Activated CD8-positive, alpha-beta T cell treated with anti-CD3 and anti-CD28 coated beads for 36 hours (primary cell): ENCODE measurements at regions not wholly inside any gene's neighbourhood (a gene's known extent, or its start where the extent isn't known, plus 50 kb on each side); places are given as distances from the start of the nearest gene placed in this dataset.
"Not testable (repeated sequence)": the region's sequence is repeated elsewhere in the genome, so short reads cannot be mapped to it uniquely, and the experiment has no call there.

Source experiments
- ATAC-seq: fragments of 200-7000 bp; cut with Tn5 transposase; one replicate; pipeline ENCODE4 v1.10.0; 2021; ENCODE audit warnings: mild to moderate bottlenecking, moderate library complexity
- CTCF ChIA-PET: fragments of 350-600 bp; sonication (Branson Sonifier 250); formaldehyde crosslinking; loops from one replicate; lab custom pipeline; 2021; ENCODE audit warnings: antibody characterized with exemption; lab: Charles Lee
- POLR2A ChIA-PET: fragments of 350-600 bp; sonication (Branson Sonifier 250); formaldehyde crosslinking; loops from one replicate; lab custom pipeline; 2021; ENCODE audit warnings: antibody characterized with exemption; lab: Charles Lee
- DNase-seq: peaks from one replicate; pipeline ENCODE4 v3.0.0-alpha.2; 2020
- H3K27ac Mint-ChIP-seq: one replicate; pipeline ENCODE4 v1.8.0; 2021; ENCODE audit warnings: mild to moderate bottlenecking, mixed read lengths
- H3K27me3 Mint-ChIP-seq: one replicate; pipeline ENCODE4 v1.8.0; 2021; ENCODE audit warnings: mixed read lengths
- H3K36me3 Mint-ChIP-seq: one replicate; pipeline ENCODE4 v1.8.0; 2021; ENCODE audit warnings: low read depth, mixed read lengths
- H3K4me1 Mint-ChIP-seq: one replicate; pipeline ENCODE4 v1.8.0; 2021; ENCODE audit warnings: low read depth, mixed read lengths
- H3K4me3 Mint-ChIP-seq: one replicate; pipeline ENCODE4 v1.8.0; 2021; ENCODE audit warnings: mild to moderate bottlenecking, moderate library complexity, mixed read lengths
- H3K9me3 Mint-ChIP-seq: one replicate; pipeline ENCODE4 v1.8.0; 2021; ENCODE audit warnings: mixed read lengths
- intact Hi-C: fragments of 100-400 bp; cut with micrococcal nuclease; formaldehyde crosslinking; loops from one replicate; pipeline ENCODE4 v1.10.0; 2022
- TF ChIP-seq, protein P1 (sequence below): fragments of 200-600 bp; IDR thresholded peaks from one replicate; pipeline ENCODE4 v1.8.0; 2022; ENCODE audit warnings: antibody characterized with exemption, mild to moderate bottlenecking

DNA sequence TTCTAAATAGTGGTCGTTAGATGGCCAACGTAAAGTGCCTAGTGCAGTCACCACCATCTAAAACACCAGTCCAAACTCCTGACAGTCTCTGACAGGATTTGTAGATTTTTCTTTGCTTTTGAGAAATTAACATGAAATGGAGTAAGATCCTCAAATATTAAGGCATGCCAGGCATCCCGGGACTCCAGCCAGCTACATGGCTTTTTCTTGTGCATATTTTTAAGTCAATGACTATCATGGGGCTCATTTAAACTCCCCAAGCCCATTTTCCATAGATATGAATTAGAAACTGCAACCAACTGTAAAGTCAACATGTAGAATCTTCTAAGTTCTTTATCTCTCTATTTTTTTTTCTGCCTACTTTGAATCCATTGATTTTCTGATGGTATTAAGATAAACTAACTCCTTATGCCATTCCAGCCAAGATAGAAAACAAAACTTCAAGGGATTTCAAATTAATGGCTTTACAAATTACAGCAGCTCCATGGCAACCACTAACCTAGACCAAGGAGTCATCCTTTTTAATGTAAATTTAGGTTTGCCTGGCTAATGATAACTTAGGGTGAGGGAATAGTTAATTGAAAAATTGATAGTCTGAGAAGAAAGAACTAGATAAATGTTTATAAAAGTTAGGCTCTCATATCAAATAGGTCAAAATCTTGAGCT, 764.1 kb upstream of the NXPH2 start:
- no peak overlapping the region for H3K4me3 Mint-ChIP-seq
- H3K36me3 Mint-ChIP-seq, result no peaks in the 10 kb centered on the region
- CTCF ChIA-PET, result no interaction called here
- H3K27me3 Mint-ChIP-seq, result no peaks in the 10 kb centered on the region
- no peak for ATAC-seq
- H3K27ac Mint-ChIP-seq, result no peak overlapping the region
- DNase-seq, result no peak
- TF ChIP-seq, protein P1, sequence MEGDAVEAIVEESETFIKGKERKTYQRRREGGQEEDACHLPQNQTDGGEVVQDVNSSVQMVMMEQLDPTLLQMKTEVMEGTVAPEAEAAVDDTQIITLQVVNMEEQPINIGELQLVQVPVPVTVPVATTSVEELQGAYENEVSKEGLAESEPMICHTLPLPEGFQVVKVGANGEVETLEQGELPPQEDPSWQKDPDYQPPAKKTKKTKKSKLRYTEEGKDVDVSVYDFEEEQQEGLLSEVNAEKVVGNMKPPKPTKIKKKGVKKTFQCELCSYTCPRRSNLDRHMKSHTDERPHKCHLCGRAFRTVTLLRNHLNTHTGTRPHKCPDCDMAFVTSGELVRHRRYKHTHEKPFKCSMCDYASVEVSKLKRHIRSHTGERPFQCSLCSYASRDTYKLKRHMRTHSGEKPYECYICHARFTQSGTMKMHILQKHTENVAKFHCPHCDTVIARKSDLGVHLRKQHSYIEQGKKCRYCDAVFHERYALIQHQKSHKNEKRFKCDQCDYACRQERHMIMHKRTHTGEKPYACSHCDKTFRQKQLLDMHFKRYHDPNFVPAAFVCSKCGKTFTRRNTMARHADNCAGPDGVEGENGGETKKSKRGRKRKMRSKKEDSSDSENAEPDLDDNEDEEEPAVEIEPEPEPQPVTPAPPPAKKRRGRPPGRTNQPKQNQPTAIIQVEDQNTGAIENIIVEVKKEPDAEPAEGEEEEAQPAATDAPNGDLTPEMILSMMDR, result no peak
- intact Hi-C loops, result no loop called here
- peaks cover 14% of the 10 kb centered on the region for H3K9me3 Mint-ChIP-seq
- H3K4me1 Mint-ChIP-seq, result no peaks in the 10 kb centered on the region
- POLR2A ChIA-PET, result no interaction called here

DNA sequence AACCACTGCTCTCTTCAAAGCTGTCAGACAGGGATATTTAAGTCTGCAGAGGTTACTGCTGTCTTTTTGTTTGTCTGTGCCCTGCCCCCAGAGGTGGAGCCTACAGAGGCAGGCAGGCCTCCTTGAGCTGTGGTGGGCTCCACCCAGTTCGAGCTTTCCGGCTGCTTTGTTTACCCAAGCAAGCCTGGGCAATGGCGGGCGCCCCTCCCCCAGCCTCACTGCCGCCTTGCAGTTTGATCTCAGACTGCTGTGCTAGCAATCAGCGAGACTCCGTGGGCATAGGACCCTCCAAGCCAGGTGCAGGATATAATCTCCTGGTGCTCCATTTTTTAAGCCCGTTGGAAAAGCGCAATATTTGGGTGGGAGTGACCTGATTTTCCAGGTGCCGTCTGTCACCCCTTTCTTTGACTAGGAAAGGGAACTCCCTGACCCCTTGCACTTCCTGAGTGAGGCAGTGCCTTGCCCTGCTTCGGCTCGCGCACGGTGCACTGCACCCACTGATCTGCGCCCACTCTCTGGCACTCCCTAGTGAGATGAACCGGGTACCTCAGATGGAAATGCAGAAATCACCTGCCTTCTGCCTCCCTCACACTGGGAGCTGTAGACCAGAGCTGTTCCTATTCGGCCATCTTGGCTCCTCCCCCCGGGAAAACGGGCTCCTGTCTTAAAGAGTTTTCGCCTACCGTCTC, 758.3 kb upstream of the NXPH2 start:
- H3K36me3 Mint-ChIP-seq, DNase-seq, H3K9me3 Mint-ChIP-seq, H3K4me1 Mint-ChIP-seq, ATAC-seq, intact Hi-C loops, POLR2A ChIA-PET, H3K27ac Mint-ChIP-seq, H3K4me3 Mint-ChIP-seq, H3K27me3 Mint-ChIP-seq, CTCF ChIA-PET: not testable (repeated sequence)

DNA sequence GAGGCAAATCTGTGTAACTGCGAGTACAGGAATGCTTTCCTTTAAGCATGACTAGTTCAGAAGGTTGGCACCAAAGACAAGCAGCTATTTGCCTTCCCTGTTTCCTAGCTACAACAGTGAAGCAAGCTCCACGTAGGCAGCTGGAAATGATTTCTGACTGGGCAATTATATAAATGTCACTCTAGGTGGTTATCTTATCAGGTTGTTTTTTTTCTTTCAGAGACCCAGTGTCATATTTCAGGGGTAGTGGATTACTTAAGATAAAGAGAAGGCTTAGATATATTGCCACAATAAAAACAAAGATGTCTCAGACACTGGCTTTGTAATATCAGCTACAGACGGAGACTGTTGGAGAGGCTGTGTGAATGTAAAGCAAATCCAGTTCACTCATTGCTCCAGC, 748.9 kb upstream of the NXPH2 start:
- Mint-ChIP-seq H3K36me3 (no peaks in the 10 kb centered on the region), H3K4me3 (no peak overlapping the region), H3K9me3 (peaks cover 11% of the 10 kb centered on the region), H3K27me3 (no peaks in the 10 kb centered on the region), H3K4me1 (no peaks in the 10 kb centered on the region), H3K27ac (no peak overlapping the region)
- TF ChIP-seq, protein P1, result no peak
- intact Hi-C loops, result no loop called here
- ATAC-seq, result no peak
- CTCF ChIA-PET, result no interaction called here
- POLR2A ChIA-PET, result no interaction called here
- DNase-seq, result no peak

DNA sequence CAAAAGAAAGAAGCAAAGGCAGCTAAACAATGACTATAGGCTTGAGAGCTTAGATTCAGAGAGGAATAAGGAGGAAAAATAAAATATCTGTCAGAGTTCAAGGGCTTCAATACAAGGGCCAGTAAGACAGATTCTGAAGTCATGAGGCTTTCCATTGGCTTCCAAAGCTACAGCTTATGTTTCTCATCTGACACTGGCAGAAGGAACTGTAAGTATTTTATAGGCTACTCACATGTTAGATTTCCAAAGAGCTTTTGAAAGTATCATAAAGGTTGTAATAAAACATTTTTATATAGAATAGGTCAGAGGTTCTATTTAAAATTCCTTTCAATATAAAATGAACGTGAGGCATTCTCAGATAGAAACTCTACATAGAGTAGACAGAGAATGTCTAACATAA, 746.6 kb upstream of the NXPH2 start:
- ChIA-PET POLR2A (no interaction called here), CTCF (no interaction called here)
- Mint-ChIP-seq H3K4me3 (no peak overlapping the region), H3K9me3 (peaks cover 13% of the 10 kb centered on the region), H3K27ac (no peak overlapping the region), H3K4me1 (no peaks in the 10 kb centered on the region), H3K27me3 (no peaks in the 10 kb centered on the region), H3K36me3 (no peaks in the 10 kb centered on the region)
- intact Hi-C loops, result no loop called here
- ATAC-seq (no peak), DNase-seq (no peak)
- TF ChIP-seq, protein P1, result no peak

DNA sequence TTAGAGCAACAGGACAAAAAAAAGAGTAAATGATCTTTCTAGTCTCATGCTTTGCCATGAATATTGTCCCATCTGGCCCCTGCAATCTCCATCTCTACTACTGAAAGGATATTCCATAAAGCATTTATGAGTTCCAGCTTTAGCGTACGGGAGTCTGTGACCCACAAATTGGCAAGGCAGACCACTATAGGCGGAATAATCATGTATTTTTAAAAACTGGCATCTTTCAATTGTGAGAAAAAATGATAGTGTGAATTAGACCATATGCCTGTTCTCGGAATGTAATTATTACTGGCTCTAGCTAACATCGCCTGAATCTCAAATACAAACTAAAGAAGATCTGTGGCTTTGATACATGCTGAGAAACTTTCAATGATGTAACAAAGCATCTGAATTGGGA, 738.1 kb upstream of the NXPH2 start:
- DNase-seq (no peak), ATAC-seq (no peak)
- Mint-ChIP-seq H3K27ac (no peak overlapping the region), H3K4me3 (no peak overlapping the region), H3K4me1 (no peaks in the 10 kb centered on the region), H3K9me3 (peaks cover 13% of the 10 kb centered on the region), H3K27me3 (no peaks in the 10 kb centered on the region), H3K36me3 (no peaks in the 10 kb centered on the region)
- CTCF ChIA-PET, result no interaction called here
- TF ChIP-seq, protein P1, result no peak
- POLR2A ChIA-PET, result no interaction called here
- intact Hi-C loops, result no loop called here
